NCI-H1436 (cell line): ENCODE measurements at regions not wholly inside any gene's neighbourhood (a gene's known extent, or its start where the extent isn't known, plus 50 kb on each side); places are given as distances from the start of the nearest gene placed in this dataset.

Source experiments
- DNase-seq: peaks from one replicate; lab custom pipeline; 2025; lab: John Stamatoyannopoulos, UW

GRCh38 chr9:79952401-79952800 is 380.6 kb downstream of the TLE4 start:
- DNase-seq: no peak

DNA sequence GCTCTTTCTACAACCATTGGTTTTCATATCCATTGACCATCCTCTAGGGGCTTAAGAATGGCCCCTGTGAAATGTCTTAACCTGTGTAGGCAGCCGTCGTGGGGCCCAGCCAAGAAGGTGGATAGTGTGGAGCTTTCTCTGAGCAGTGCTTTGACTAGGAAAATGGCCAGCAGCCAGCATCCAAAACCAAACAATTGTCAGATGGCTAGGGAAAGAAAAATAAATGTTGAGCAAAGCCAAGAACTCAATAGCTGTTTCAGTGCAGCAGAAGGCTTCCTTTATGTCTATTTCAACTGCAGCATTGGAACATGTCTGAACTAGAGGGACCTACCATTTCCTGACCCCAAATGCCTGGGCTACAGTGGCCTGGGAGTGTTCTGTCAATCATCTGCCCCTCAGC is 374.9 kb downstream of the TLE4 start:
- DNase-seq: no peak

- DNase-seq: no peak
These were observed 373.7 kb downstream of the TLE4 start for GRCh38 chr9:79945495-79945894.

DNA sequence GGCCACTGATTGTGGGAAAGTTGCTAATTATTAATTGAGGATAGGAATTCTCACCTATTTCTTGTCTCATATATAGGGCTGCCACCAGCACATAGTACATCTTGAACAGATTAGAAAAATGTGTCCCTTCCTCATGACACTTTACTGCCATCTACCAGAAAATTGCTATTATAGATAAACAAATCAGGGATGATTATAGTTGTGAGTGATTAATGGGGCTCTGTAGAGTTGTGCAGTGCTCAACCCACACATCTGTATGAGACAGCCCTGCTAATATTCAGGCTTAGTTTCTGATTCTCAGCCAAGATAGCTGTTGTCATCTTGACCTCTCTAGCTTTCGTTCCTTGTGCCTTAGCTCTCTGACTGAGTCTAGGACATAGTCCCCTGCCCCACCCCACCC is 373.3 kb downstream of the TLE4 start:
- no peak for DNase-seq

DNA sequence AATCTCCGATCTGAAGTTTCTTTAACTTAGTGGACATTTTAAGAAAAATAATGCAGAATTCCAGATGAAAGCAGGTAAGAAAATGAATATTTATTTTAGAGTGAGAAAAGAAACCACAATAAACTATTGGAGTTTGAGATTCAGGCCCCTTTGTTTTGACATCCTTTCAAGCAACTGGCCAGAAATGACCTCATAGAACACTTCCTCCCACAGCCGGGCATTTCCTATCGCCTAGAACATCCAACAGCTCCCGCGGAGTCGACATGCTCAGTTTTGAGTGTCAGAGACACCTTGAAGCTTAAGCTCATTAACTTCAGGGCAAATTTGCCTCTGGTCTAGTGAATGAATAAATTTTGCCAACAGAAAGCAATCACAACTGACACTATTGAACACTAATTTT is 369.2 kb downstream of the TLE4 start:
- no peak for DNase-seq

GRCh38 chr9:79939819-79940218 is 368.1 kb downstream of the TLE4 start:
- no peak for DNase-seq

- no peak for DNase-seq
These were observed 364.6 kb downstream of the TLE4 start for GRCh38 chr9:79936336-79936735.

DNA sequence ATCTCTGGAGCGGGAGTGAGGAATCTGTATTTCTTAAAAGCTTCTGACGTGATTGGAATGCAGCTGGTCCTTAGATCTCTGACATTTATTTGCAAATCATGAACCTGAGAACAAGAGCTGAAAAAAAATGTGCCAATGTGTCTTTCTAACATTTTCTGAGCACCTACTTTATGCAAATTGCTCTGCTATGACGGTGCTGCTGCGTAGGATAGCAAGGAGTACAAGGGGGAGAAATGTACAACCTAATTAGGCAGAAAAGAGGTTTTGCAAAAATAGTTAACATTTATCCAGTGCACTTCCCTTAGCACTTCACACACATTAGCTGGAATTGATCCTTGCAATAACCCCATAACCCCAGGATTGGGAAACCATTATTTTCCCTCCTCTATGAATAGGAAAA is 357.5 kb downstream of the TLE4 start:
- DNase-seq: no peak

DNA sequence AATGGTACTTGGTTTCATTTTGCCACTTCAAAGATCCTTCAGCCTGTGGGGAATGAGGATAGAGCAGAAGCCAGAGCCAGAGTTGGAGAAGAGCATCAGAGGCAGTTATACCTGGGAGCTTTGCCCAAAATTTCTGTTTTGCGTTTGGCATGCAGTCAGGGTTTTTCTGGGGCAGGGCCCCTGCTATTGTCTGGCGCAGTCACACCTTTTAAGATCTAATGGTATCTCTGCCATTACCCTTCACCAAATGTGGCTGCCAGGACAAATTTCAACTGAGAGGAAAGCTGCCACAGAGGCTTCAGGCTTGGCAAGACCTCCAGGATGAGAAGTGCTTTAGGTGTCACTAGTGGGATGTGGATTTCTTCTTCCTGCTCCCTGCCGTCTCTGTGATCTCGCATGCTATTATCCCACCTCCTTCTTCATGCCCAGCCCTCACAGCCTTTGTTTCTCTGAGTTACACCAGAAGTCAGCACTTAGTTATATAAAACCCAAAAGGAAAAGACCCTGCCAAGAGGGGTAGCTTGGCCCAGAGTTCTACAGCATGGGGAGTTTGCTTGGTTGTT is 357.0 kb downstream of the TLE4 start:
- DNase-seq: no peak

DNA sequence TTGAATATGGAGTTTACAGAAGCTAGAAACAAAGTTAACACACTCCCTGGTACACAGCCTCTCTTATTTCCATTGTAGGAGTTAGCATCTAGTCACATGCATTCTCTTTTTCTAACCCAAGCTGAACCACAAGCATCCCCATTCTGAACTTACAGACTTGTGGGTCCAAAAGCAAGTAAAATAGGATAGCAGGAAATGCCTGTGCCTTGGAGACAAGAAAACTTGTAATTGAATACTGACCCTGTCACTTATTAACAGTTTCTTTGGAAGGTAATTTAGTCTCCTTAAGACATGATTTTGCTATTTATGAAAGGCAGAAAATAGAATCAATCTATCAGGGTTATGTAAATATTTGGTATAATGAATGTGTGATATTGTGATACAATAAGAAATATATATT is 353.6 kb downstream of the TLE4 start:
- DNase-seq: no peak

DNA sequence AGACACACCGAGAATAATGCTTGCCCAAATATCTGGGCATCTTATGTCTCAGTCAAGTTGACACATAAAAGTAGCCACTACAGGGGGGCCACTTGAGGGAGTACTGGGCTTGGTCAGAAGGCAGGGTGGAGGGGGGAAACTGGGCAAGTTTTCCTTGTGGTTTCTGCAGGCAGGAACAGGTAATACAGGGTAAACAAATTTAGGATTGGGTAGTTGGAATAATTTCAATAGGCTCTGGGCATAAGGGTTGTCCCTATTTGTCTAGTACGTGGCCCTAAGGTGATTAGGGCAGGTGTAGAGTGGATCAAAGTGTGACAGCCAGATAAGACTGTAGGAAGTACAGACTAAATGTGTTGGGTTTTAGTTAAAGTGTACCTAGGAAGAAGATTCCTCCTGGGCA is 353.1 kb downstream of the TLE4 start:
- no peak for DNase-seq

GRCh38 chr9:79917421-79917820 is 345.7 kb downstream of the TLE4 start:
- no peak for DNase-seq

GRCh38 chr9:79913867-79914266 is 342.1 kb downstream of the TLE4 start:
- no peak for DNase-seq

DNA sequence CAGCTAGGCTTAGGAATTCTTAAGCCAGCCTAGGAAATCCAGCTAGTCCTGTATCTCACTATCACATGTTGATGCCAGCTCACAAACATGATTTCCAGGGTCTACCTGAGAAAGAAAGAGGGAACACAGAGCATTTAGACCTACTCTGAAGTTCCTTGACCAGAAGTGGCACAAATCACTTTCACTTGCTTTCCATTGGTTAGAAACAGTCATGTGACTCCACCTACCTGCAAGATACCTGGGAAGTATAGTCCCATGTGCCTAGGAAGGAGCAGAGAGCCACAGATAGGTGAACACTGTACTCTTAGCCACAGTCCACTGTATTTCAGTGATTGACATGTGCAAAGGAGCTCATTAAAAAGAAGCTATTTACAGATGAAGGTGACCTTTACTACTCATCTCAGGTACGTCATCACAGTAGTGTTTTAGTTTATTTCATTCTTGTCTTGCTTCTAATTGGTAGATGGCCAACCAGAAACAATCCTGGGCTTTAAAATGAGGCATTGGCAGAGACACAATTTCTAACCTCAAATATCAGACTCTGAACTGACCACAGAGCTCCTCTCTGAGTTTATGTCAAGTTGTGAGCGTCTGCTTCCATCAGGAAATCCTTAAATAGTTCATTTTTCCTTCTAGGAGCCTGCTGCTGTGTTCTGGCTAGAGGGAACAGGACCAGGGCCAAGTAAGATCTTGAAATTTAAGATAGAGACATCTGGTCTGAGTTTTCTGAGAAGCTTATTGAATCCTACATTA is 340.7 kb downstream of the TLE4 start:
- no peak for DNase-seq

GRCh38 chr9:79911724-79912123 is 340.0 kb downstream of the TLE4 start:
- DNase-seq: no peak

DNA sequence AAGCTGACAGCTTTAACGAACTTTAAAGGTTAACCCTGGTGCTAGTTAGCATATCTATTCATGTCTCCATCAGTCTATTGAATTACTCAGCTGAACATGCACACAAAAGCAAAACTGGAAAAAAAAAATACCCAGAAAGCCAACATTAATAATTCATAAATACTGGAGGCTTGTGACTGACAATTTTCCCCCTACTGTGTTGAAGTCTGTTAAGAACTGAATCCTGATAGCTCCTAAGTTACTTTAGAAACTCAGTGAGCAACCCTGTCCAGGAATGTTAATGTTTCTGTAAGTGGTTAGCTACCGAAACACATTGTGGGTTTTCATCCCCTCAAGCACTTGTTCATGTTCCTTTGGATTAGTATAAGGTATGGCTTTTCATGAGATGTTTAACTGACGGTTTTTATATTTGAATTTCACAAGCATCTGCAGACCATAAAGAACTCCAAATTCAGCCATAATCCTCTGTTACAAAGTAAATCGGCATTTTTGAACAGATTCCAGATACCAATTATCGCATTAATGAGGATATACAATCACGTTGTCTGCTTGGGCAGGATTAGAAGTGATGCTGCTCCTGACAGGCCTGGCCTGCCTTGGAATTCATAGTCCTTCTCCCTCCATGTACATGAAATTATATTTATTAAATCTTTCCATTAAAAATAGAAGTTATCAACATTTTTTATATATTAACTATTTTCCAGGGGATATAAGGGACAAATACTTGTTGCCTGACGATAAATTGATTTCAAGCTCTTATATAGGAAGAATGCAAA is 331.2 kb downstream of the TLE4 start:
- no peak for DNase-seq

DNA sequence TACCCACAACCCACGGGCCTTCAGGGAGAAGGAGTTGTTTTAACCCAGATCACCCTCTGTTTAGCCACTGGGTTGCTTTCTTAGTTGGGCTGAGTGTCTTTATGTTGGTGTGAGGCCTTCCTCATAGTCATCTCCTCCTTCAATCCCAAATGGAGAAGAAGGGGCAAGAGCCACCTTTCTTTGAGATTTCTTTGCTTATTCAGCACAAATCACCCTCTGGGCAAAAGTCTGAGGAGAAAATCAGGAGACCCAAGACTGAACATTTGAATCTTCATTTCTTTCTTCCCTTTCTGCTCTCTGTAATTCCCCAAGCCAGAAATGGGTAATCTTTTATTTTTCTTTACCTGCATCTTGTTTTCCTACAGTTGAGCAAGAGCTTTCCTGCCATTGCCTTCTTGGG is 329.0 kb downstream of the TLE4 start:
- no peak for DNase-seq

GRCh38 chr9:79896390-79896980 is 324.7 kb downstream of the TLE4 start:
- DNase-seq: no peak

- DNase-seq: no peak
These were observed 323.5 kb downstream of the TLE4 start for GRCh38 chr9:79895232-79895631.

GRCh38 chr9:79889369-79889768 is 317.6 kb downstream of the TLE4 start:
- no peak for DNase-seq

GRCh38 chr9:79885093-79885857 is 313.5 kb downstream of the TLE4 start:
- no peak for DNase-seq

- DNase-seq: no peak
These were observed 312.8 kb downstream of the TLE4 start for GRCh38 chr9:79884546-79884945.
